Fibroblast of the aortic adventitia (primary cell): ENCODE measurements at regions not wholly inside any gene's neighbourhood (a gene's known extent, or its start where the extent isn't known, plus 50 kb on each side); places are given as distances from the start of the nearest gene placed in this dataset.

Source experiments
- DNase-seq: peaks from one replicate; pipeline ENCODE4 v3.0.0-alpha.2; 2010; ENCODE audit warnings: low read depth
- H3K4me3 ChIP-seq: 2 replicates; pipeline ENCODE4 v1.5.1; 2011; ENCODE audit warnings: low read depth, mild to moderate bottlenecking, control low read depth, low read length, moderate library complexity
- CTCF ChIP-seq: IDR thresholded peaks from 2 replicates; pipeline ENCODE4 v1.5.1; 2011; ENCODE audit warnings: mild to moderate bottlenecking, low read length, control low read depth, inconsistent platforms; ENCODE audit not compliant: insufficient read depth

- DNase-seq: no peak
- no peak overlapping the region for H3K4me3 ChIP-seq
- no peak for TF ChIP-seq CTCF
Observed at GRCh38 chr10:131657318-131657984, 243.4 kb upstream of the PPP2R2D start.

- H3K4me3 ChIP-seq: no peak overlapping the region
- no peak for DNase-seq
- TF ChIP-seq CTCF: no peak
Observed at GRCh38 chr10:131657985-131658330, 242.8 kb upstream of the PPP2R2D start.

GRCh38 chr10:131658476-131659110 is 242.2 kb upstream of the PPP2R2D start:
- no peak for DNase-seq
- H3K4me3 ChIP-seq: no peak overlapping the region
- no peak for TF ChIP-seq CTCF

- no peak overlapping the region for H3K4me3 ChIP-seq
- no peak for DNase-seq
- no peak for TF ChIP-seq CTCF
Observed at GRCh38 chr10:131660427-131660826, 240.4 kb upstream of the PPP2R2D start.

GRCh38 chr10:131662851-131663250 is 238.0 kb upstream of the PPP2R2D start:
- no peak for DNase-seq
- H3K4me3 ChIP-seq: no peak overlapping the region
- no peak for TF ChIP-seq CTCF

GRCh38 chr10:131663351-131663750 is 237.5 kb upstream of the PPP2R2D start:
- no peak overlapping the region for H3K4me3 ChIP-seq
- DNase-seq: no peak
- no peak for TF ChIP-seq CTCF

- TF ChIP-seq CTCF: no peak
Observed at GRCh38 chr10:131666091-131666490, 234.7 kb upstream of the PPP2R2D start.

More at GRCh38 chr10:131666091-131666490, 234.7 kb upstream of the PPP2R2D start:
- no peak for DNase-seq
- no peak overlapping the region for H3K4me3 ChIP-seq
